ENCODE measurements at regions not wholly inside any gene's neighbourhood (a gene's known extent, or its start where the extent isn't known, plus 50 kb on each side); places are given as distances from the start of the nearest gene placed in this dataset.

- peaks cover 0 to under 1% (median 0%) of the 10 kb centered on the region in 5 donors for H3K9me3 ChIP-seq (ENCODE audit: control insufficient read depth in 5 of 5, low read length in 5 of 5)
- H3K4me1 ChIP-seq (ENCODE audit: control insufficient read depth in 5 of 5, insufficient read depth in 5 of 5, low read length in 5 of 5) = peaks cover 0 to 6% (median 3%) of the 10 kb centered on the region in 5 donors
- no peaks in the 10 kb centered on the region for H3K27me3 ChIP-seq (ENCODE audit: control insufficient read depth in 5 of 5, insufficient read depth in 4 of 5, low read length in 5 of 5)
- H3K4me3 ChIP-seq (ENCODE audit: low read depth in 1 of 5, low read length in 5 of 5) = no peak overlapping the region
- H3K27ac ChIP-seq (ENCODE audit: low read depth, low read length) = no peak overlapping the region
- no peaks in the 10 kb centered on the region for H3K36me3 ChIP-seq (ENCODE audit: control insufficient read depth in 5 of 5, insufficient read depth in 5 of 5, low read length in 5 of 5)
- peak overlapping the region in 1 of 5 donors; percentile 45 for H3K9ac ChIP-seq (ENCODE audit: low read length in 5 of 5)
Observed at GRCh38 chr9:129365196-129365595, 187.1 kb upstream of the IER5L start.

GRCh38 chr9:129363216-129363873, 185.3 kb upstream of the IER5L start:
- no peak overlapping the region for H3K27ac ChIP-seq (ENCODE audit: low read depth, low read length)
- no peak overlapping the region for H3K4me3 ChIP-seq (ENCODE audit: low read depth in 1 of 5, low read length in 5 of 5)
- no peak overlapping the region for H3K9ac ChIP-seq (ENCODE audit: low read length in 5 of 5)
- H3K27me3 ChIP-seq (ENCODE audit: control insufficient read depth in 5 of 5, insufficient read depth in 4 of 5, low read length in 5 of 5) = no peaks in the 10 kb centered on the region
- peaks cover 0 to 6% (median 3%) of the 10 kb centered on the region in 5 donors for H3K4me1 ChIP-seq (ENCODE audit: control insufficient read depth in 5 of 5, insufficient read depth in 5 of 5, low read length in 5 of 5)
- H3K9me3 ChIP-seq (ENCODE audit: control insufficient read depth in 5 of 5, low read length in 5 of 5) = no peaks in the 10 kb centered on the region
- no peaks in the 10 kb centered on the region for H3K36me3 ChIP-seq (ENCODE audit: control insufficient read depth in 5 of 5, insufficient read depth in 5 of 5, low read length in 5 of 5)

DNA sequence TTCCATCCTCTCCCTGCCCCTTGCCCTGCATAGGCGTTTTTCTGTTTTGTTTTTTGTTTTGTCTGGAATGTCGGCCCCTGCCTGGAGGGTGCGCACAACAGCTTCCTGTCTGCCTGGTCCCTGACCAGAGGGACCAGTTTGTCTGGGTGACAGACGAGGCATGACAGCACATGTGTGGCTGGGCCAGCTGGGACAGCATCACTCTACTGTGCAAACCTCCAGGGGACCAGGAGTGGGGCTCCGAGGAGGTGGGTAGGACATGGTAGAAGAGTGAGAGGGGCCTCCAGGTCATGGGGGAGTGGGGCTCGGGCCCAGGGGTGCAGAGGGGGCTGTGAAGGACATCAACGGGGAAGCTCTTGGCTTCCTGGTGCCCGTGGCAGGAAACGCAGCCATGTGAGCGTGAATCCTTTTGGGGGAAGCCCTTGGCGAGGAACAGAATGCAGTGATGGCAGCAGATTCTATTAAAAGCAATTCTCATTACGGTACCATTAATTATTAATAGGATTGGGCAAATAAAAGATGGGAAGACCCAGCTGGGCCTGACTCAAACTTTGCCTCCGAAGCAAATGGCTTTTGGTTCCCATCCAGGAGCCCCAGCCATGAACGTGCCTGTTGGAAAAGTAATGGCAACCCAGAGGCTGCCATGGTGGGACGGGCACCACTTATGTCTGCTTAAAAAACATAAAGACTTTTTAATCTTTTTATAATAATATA, 184.4 kb upstream of the IER5L start:
- H3K27me3 ChIP-seq (ENCODE audit: control insufficient read depth in 5 of 5, insufficient read depth in 4 of 5, low read length in 5 of 5) = peaks cover 0 to 3% (median 0%) of the 10 kb centered on the region in 5 donors
- no peak overlapping the region for H3K9ac ChIP-seq (ENCODE audit: low read length in 5 of 5)
- no peaks in the 10 kb centered on the region for H3K9me3 ChIP-seq (ENCODE audit: control insufficient read depth in 5 of 5, low read length in 5 of 5)
- H3K36me3 ChIP-seq (ENCODE audit: control insufficient read depth in 5 of 5, insufficient read depth in 5 of 5, low read length in 5 of 5) = no peaks in the 10 kb centered on the region
- H3K4me3 ChIP-seq (ENCODE audit: low read depth in 1 of 5, low read length in 5 of 5) = no peak overlapping the region
- H3K4me1 ChIP-seq (ENCODE audit: control insufficient read depth in 5 of 5, insufficient read depth in 5 of 5, low read length in 5 of 5) = peaks cover 0 to 6% (median 3%) of the 10 kb centered on the region in 5 donors
- H3K27ac ChIP-seq (ENCODE audit: low read depth, low read length) = no peak overlapping the region

GRCh38 chr9:129361196-129361595, 183.1 kb upstream of the IER5L start:
- Histone ChIP-seq H3K27ac (ENCODE audit: low read depth, low read length) (no peak overlapping the region), H3K9ac (ENCODE audit: low read length in 5 of 5) (no peak overlapping the region), H3K4me1 (ENCODE audit: control insufficient read depth in 5 of 5, insufficient read depth in 5 of 5, low read length in 5 of 5) (peaks cover 0 to 6% (median 3%) of the 10 kb centered on the region in 5 donors), H3K27me3 (ENCODE audit: control insufficient read depth in 5 of 5, insufficient read depth in 4 of 5, low read length in 5 of 5) (peaks cover 0 to 8% (median 0%) of the 10 kb centered on the region in 5 donors), H3K4me3 (ENCODE audit: low read depth in 1 of 5, low read length in 5 of 5) (no peak overlapping the region), H3K9me3 (ENCODE audit: control insufficient read depth in 5 of 5, low read length in 5 of 5) (peaks cover 0 to 2% (median under 1%) of the 10 kb centered on the region in 5 donors), H3K36me3 (ENCODE audit: control insufficient read depth in 5 of 5, insufficient read depth in 5 of 5, low read length in 5 of 5) (no peaks in the 10 kb centered on the region)

GRCh38 chr9:129359916-129360536, 182.0 kb upstream of the IER5L start:
- Histone ChIP-seq H3K4me1 (ENCODE audit: control insufficient read depth in 5 of 5, insufficient read depth in 5 of 5, low read length in 5 of 5) (peaks cover 0 to 6% (median 3%) of the 10 kb centered on the region in 5 donors), H3K9ac (ENCODE audit: low read length in 5 of 5) (no peak overlapping the region), H3K36me3 (ENCODE audit: control insufficient read depth in 5 of 5, insufficient read depth in 5 of 5, low read length in 5 of 5) (no peaks in the 10 kb centered on the region), H3K27me3 (ENCODE audit: control insufficient read depth in 5 of 5, insufficient read depth in 4 of 5, low read length in 5 of 5) (peaks cover 0 to 8% (median 2%) of the 10 kb centered on the region in 5 donors), H3K9me3 (ENCODE audit: control insufficient read depth in 5 of 5, low read length in 5 of 5) (peaks cover 0 to 13% (median 13%) of the 10 kb centered on the region in 5 donors), H3K4me3 (ENCODE audit: low read depth in 1 of 5, low read length in 5 of 5) (no peak overlapping the region), H3K27ac (ENCODE audit: low read depth, low read length) (no peak overlapping the region)

- H3K36me3 ChIP-seq (ENCODE audit: control insufficient read depth in 5 of 5, insufficient read depth in 5 of 5, low read length in 5 of 5) = no peaks in the 10 kb centered on the region
- peaks cover 0 to 8% (median 2%) of the 10 kb centered on the region in 5 donors for H3K27me3 ChIP-seq (ENCODE audit: control insufficient read depth in 5 of 5, insufficient read depth in 4 of 5, low read length in 5 of 5)
- peaks cover 0 to 15% (median 13%) of the 10 kb centered on the region in 5 donors for H3K9me3 ChIP-seq (ENCODE audit: control insufficient read depth in 5 of 5, low read length in 5 of 5)
- H3K4me3 ChIP-seq (ENCODE audit: low read depth in 1 of 5, low read length in 5 of 5) = no peak overlapping the region
- H3K27ac ChIP-seq (ENCODE audit: low read depth, low read length) = no peak overlapping the region
- H3K4me1 ChIP-seq (ENCODE audit: control insufficient read depth in 5 of 5, insufficient read depth in 5 of 5, low read length in 5 of 5) = peaks cover 0 to 6% (median 0%) of the 10 kb centered on the region in 5 donors
- no peak overlapping the region for H3K9ac ChIP-seq (ENCODE audit: low read length in 5 of 5)
Observed at GRCh38 chr9:129359162-129359811, 181.2 kb upstream of the IER5L start.

DNA sequence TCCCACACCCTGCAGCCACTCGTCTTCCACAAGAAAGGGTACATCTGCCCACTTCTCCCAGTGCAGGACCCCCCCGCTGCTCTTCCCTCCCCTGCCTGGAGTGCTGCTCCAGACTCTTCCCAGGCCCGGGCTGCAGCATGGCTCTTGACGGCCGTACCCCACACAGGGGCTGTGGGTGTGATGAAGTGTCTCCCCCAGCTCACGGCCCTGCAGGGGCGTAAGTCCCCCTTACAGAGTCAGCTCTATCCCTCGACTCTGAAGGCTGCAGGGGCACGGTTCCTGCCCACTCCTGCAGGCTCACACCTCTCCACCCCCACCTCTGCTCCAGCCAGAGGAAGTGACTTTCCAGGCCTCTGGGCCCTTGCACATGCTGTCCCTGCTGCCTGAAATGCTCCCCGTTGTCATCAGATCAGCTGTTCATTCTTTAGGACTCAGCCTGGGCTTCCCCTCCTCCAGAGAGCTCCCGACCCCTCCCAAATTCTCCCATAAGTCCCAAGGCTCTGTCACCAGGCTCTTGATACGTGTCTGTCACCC, 180.6 kb upstream of the IER5L start:
- Histone ChIP-seq H3K9me3 (ENCODE audit: control insufficient read depth in 5 of 5, low read length in 5 of 5) (peaks cover 0 to 15% (median 13%) of the 10 kb centered on the region in 5 donors), H3K9ac (ENCODE audit: low read length in 5 of 5) (no peak overlapping the region), H3K36me3 (ENCODE audit: control insufficient read depth in 5 of 5, insufficient read depth in 5 of 5, low read length in 5 of 5) (no peaks in the 10 kb centered on the region), H3K27me3 (ENCODE audit: control insufficient read depth in 5 of 5, insufficient read depth in 4 of 5, low read length in 5 of 5) (peaks cover 0 to 8% (median 2%) of the 10 kb centered on the region in 5 donors), H3K27ac (ENCODE audit: low read depth, low read length) (no peak overlapping the region), H3K4me1 (ENCODE audit: control insufficient read depth in 5 of 5, insufficient read depth in 5 of 5, low read length in 5 of 5) (peaks cover 0 to 7% (median 1%) of the 10 kb centered on the region in 5 donors), H3K4me3 (ENCODE audit: low read depth in 1 of 5, low read length in 5 of 5) (no peak overlapping the region)

DNA sequence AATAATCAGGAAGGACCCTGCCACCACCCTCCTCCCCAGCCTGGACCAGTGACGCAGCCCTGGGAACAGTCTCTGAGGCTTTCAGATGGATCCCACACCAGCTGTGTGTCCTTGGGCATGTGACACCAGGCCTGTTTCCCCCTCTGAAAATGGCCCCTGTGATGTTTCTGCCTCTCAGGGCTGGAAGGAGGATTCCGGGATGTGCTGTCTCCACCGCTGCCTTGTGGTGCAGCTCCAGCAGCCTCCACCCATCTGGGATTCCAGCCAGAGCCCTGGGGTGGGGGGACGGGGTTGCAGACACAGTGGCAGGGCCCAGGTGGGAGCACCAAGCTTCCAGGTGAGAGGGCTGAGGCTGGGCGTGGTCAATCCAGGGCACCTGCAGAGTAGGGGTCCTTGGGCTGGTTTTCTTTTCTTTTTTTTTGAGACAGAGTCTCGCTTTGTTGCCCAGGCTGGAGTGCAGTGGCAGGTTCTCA, 179.7 kb upstream of the IER5L start:
- H3K9me3 ChIP-seq (ENCODE audit: control insufficient read depth in 5 of 5, low read length in 5 of 5) = peaks cover 0 to 15% (median 13%) of the 10 kb centered on the region in 5 donors
- H3K4me1 ChIP-seq (ENCODE audit: control insufficient read depth in 5 of 5, insufficient read depth in 5 of 5, low read length in 5 of 5) = peaks cover 0 to 16% (median 6%) of the 10 kb centered on the region in 5 donors
- no peak overlapping the region for H3K4me3 ChIP-seq (ENCODE audit: low read depth in 1 of 5, low read length in 5 of 5)
- no peaks in the 10 kb centered on the region for H3K36me3 ChIP-seq (ENCODE audit: control insufficient read depth in 5 of 5, insufficient read depth in 5 of 5, low read length in 5 of 5)
- H3K27me3 ChIP-seq (ENCODE audit: control insufficient read depth in 5 of 5, insufficient read depth in 4 of 5, low read length in 5 of 5) = peaks cover 0 to 11% (median 4%) of the 10 kb centered on the region in 5 donors
- no peak overlapping the region for H3K9ac ChIP-seq (ENCODE audit: low read length in 5 of 5)
- H3K27ac ChIP-seq (ENCODE audit: low read depth, low read length) = no peak overlapping the region

DNA sequence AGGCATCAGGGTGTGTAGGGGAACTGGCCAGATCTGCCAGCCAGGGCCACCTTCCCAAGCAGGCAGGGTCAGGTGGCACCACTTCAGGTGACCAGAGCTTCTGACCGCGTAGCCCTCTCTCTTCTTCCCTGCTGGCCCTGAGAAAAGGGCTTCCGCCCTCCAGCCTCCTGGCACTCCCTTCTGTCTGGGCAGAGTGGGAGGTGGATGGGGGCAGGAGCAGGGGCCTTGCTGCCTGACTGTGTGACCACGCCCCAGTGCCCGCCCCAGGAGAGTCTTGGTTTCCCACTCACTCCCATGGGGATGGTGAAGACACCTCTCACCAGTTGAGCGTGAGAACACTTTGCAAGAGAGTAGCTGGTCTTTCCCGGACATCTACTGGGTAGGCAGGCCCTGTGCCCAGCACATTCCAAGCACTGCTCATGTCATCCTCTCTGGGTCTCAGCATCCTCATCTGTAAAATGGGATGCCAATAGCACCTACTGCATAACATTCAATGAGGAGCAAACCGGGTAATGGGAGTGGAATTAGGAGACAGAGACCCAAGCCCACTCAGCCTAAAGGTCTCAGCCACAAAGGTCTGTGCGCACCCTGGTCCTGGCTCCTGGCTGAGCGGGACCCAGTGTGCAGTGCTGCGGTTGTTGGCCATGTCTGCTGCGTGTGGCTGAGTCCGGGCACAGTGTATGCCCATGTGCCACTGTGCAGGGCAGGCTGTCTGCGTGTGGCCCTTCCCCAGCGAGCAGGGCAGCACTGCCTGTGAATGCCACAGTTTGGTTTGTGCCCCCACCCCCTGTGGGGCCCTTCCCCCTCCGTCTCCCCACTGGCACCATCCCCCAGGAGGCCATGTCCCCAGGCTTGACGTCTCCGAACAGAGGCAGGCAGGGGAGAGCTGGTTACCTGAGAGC, 179.1 kb upstream of the IER5L start:
- peaks cover 0 to 15% (median 13%) of the 10 kb centered on the region in 5 donors for H3K9me3 ChIP-seq (ENCODE audit: control insufficient read depth in 5 of 5, low read length in 5 of 5)
- H3K27ac ChIP-seq (ENCODE audit: low read depth, low read length) = no peak overlapping the region
- H3K27me3 ChIP-seq (ENCODE audit: control insufficient read depth in 5 of 5, insufficient read depth in 4 of 5, low read length in 5 of 5) = peaks cover 3 to 15% (median 9%) of the 10 kb centered on the region in 5 donors
- no peaks in the 10 kb centered on the region for H3K36me3 ChIP-seq (ENCODE audit: control insufficient read depth in 5 of 5, insufficient read depth in 5 of 5, low read length in 5 of 5)
- no peak overlapping the region for H3K4me3 ChIP-seq (ENCODE audit: low read depth in 1 of 5, low read length in 5 of 5)
- H3K9ac ChIP-seq (ENCODE audit: low read length in 5 of 5) = no peak overlapping the region
- peaks cover 0 to 17% (median 7%) of the 10 kb centered on the region in 5 donors for H3K4me1 ChIP-seq (ENCODE audit: control insufficient read depth in 5 of 5, insufficient read depth in 5 of 5, low read length in 5 of 5)
